SH-SY5Y (cell line): ENCODE measurements at regions not wholly inside any gene's neighbourhood (a gene's known extent, or its start where the extent isn't known, plus 50 kb on each side); places are given as distances from the start of the nearest gene placed in this dataset.

Experiments used
- GATA2 ChIP-seq: IDR thresholded peaks from 2 replicates; pipeline ENCODE4 v1.6.1; 2011; ENCODE audit warnings: mild to moderate bottlenecking, low read depth, low read length
- GATA3 ChIP-seq: IDR thresholded peaks from 2 replicates; pipeline ENCODE4 v1.6.1; 2011; ENCODE audit warnings: low read depth, mild to moderate bottlenecking, low read length, moderate library complexity

GRCh38 chr7:106575138-106575823 lies 85.7 kb downstream of the CCDC71L start:
- no peak for TF ChIP-seq GATA2
- no peak for TF ChIP-seq GATA3
